HG03460 (cell line): ENCODE measurements at regions not wholly inside any gene's neighbourhood (a gene's known extent, or its start where the extent isn't known, plus 50 kb on each side); places are given as distances from the start of the nearest gene placed in this dataset.
"Not testable (repeated sequence)": the region's sequence is repeated elsewhere in the genome, so short reads cannot be mapped to it uniquely, and the experiment has no call there.

Experiments used
- ATAC-seq: cut with Tn5 transposase; IDR thresholded peaks from one replicate; pipeline ENCODE4 v1.9.1; 2021; ENCODE audit not compliant: unreplicated experiment

DNA sequence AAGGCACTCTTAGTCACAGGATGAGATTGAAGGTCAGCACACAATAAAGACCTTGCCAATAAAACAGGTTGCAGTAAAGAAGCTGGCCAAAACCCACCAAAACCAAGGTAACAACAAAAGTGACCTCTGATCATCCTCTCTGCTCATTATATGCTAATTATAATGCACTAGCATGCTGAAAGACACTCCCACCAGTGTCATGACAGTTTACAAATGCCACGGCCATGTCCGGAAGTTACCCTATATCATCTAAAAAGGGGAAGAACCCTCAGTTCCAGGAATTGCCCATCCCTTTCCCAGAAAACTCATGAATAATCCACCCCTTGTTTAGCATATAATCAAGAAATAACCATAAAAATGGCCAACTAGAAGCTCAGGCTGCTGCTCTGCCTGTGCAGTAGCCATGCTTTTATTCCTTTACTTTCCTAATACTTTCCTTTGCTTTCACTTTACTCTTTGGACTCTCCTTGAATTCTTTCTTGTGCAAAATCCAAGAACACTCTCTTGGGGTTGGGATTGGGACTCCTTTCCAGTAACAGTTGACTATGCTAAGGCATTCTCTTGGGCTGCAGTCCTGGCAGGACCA is 527.3 kb upstream of the MAP3K7 start:
- no peak for ATAC-seq

DNA sequence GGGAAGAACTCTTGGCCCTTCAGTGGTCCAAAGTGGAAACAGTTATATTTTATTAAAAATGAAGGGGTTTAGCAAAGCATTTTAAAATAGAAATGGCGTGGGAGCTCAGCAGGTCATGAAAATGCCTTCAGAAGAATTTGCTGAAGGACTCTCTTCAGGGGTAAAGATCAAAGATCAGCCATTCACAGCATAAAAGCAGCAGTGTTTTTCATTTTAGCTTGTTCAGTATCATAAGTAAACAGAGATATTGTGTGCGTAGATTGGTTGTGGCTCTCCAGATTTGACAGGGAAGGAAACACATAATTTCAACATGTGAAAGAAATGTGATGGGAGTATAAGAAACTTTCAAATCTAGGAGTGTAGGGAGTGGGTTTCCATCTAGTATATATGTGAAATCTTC is 519.2 kb upstream of the MAP3K7 start:
- ATAC-seq, result no peak

DNA sequence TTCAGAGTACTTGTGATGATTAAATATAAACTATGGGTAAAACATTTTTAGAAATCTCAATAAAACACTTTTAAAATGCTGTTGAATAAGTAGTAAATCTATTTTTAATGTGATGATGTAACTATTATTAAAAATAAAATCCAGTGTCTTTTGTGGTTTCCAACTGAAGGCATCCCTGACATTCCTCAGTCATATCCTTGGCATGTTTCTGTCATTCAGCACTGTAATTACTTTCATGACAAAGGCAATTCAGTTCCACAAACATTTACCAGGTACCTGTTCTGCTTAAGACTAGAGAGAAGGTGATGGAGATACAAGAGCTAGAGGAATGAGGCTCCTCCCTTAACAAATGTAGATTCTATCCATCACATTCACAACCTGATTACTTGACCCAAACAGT is 518.7 kb upstream of the MAP3K7 start:
- no peak for ATAC-seq

DNA sequence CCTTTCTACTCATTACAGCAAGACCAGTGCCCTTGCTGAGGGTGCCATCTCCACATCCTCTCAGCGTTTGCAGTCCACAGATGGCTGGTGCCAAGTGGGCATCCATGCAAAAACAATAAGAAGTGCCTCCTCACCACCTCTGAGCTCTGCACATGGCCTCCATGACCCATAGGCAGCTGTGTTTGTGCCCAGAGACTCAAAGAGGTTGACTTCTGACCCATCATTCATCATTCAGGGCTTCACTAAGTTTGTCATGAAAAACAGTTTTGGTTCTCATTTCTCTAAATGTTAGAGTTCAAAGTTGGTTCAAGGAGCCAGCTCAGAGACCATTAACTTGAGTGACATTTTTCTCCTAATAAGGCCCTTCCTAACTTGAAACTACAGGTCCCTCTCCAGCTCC is 512.6 kb upstream of the MAP3K7 start:
- no peak for ATAC-seq

DNA sequence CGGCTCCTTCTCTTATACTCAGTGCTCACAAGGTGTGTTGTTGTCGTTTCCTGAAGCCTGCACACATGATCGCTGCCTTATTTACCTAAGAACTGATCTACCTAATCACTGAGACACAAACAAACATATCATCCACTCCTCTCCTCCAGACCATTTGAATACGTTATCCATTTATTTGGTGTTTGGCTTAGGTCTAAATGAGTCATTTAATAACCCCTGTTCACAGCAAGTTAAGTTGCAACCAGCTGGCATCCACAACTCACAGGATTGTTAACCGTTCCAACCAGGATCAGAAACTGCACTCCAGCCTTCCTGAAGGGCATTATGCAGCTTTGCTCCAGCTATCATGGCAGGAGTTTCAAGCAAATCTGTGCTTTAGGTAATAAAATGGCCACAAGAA is 511.1 kb upstream of the MAP3K7 start:
- no peak for ATAC-seq

DNA sequence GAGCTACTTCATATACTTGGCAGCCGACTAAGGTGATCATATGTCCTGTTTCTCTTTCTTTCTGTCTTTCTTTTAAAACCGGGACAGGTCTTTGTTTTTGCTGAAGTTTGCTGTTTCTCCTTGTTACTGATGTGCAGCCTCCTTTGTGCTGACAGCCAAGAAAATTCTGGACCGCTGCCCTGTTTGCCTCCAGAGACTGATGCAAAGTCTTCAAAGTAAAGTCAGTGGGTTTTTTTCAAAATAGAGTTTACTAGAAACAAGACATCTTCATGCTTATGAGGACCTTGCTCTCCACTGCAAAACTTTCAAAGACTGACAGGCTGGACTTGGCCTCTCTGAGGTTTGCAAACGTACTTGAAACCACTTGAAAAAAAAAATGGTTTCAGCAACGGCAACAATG is 510.5 kb upstream of the MAP3K7 start:
- no peak for ATAC-seq

DNA sequence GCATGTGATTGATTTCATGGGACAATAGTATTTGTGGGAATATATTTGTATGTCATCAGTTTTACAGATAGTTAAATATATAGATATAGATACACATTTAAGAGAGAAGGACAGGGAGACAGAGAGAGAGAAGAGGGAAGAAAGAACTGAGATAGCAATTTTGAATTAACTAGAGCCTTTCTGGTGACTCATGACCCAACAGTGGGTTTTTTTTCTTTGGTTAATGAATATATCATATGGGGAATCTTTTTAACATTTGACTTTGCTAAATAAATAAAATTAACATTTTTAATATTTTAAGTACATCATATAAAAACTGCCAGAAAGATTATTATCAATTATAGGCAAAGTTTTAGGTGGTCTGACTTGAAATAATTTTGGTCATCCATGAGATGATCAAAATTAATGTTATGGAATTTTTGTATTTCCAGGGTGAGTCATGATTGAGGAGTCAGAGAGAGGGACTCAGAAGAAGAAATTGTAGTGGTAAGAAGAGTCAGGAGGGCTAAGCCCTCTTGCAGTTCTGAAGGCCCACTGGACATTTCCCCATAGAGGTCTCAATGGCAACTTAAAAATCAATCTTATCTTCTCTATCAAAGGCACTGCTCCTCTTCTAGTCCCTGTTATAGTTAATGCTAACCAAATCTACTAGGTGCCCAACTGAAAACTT is 508.1 kb upstream of the MAP3K7 start:
- ATAC-seq, result no peak

DNA sequence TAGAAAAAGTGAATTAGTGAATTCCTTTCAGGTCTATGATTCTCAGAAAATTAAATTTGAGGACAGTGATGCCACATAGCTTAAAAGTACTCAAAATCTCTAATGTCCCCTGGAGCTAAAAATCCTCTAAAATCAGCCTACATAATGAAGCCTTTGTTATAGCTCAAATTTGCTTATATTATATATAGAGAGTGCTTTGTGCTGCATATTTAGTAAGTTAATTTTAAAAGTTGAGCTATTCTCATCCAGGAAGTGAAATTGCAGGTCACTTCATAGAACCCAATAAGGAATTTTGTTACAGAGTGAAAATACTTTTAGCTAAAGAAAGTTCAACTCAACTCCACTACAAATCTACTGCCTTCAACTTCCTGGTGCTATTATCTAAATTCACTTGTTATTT is 507.5 kb upstream of the MAP3K7 start:
- ATAC-seq, result no peak

DNA sequence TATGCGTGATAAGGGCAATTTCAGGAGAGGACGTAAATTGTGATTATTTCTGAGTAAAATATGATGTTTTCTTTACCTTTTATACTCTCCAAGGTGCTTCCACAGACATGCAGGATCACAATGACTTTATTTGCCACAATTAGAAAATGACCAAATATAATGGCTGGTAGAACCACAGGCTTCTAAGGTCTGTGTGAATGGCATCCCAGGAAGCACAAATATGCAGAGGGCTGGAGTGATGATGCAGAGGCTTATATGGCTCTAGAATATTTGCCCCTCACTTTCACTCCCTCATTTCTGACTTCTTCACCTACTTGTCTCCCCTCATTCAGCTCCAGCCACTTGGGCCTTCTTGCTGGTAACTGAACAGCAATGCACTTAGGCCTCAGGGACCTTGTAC is 502.1 kb upstream of the MAP3K7 start:
- no peak for ATAC-seq

DNA sequence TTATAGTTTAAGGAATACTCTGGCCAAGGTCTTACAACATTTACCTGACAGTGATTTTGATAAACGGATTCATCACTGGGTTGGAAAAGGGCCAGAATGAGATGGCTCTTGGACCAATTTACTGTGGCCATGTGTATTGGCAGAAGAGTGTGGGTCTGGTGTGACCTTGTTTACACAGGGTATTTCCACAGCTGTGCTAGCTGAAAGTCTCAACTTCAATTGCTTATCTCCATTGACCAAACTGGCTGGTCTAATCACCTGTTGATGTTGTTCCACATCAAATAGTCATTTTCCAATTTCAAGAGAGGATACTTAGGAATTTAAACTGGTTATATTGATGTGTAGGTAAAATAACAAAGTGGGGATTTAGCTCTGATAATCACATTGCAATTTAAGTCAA is 501.6 kb upstream of the MAP3K7 start:
- no peak for ATAC-seq

DNA sequence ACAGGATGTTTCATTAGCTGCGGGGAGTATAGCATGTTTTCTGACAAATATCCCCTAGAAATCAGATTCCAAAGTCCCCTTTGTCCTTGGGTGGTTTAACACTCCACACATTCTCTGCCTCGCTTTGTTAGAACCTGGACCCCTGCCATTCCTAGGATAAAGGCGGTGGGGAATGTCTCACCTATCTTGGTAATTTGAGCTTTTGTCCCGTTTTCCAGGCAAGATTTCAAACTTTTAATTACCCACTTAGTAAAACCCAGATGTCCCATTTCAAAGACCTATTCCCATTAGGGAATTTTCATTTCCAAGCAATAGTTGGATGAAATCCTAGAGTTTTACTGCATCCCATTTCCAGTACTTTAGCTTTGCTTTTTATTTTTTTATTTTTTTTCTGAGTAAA is 501.0 kb upstream of the MAP3K7 start:
- ATAC-seq, result no peak

DNA sequence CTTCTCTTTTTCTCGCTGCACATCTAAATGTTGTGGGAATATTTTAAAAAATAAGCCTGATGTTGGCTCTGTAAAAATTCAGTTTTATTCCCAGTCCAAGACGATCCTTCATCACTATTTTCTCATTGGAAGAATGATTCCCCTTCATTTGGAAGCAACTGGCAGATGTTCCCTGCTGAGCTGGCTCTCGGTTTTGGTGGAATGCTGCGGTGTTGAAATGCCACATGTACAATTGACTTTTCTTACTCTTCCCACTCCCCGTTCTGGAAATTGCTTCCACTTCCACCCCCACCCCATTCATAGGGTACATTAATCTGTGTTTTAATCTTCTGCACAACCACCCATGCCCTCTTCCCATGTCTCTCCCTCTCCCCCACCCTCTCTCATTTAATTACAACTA is 496.3 kb upstream of the MAP3K7 start:
- ATAC-seq, result no peak

DNA sequence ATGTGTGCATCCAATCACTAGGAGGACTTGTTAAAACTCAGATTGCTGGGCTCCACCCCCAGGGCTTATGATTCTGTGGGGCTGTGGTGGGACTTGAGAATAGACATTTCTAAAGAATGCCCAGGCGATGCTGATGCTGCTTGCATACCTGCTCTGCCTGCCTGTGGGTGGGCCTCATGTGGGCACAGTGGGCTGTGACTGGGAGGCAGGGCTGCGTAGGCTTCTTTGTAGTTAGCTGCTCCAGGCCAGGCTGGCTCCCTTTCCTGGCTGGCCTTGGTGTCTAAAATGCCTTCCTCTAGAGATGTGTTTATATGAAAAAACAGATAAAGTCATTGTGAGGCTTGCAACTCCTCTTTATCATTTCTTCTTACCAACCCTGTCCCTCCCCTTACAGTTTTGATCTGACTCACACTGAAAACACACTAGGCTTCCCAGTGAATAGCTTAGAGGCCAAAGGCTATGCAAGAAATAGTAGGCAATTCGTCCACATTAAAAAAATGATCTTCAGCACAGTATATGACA is 495.5 kb upstream of the MAP3K7 start:
- no peak for ATAC-seq

DNA sequence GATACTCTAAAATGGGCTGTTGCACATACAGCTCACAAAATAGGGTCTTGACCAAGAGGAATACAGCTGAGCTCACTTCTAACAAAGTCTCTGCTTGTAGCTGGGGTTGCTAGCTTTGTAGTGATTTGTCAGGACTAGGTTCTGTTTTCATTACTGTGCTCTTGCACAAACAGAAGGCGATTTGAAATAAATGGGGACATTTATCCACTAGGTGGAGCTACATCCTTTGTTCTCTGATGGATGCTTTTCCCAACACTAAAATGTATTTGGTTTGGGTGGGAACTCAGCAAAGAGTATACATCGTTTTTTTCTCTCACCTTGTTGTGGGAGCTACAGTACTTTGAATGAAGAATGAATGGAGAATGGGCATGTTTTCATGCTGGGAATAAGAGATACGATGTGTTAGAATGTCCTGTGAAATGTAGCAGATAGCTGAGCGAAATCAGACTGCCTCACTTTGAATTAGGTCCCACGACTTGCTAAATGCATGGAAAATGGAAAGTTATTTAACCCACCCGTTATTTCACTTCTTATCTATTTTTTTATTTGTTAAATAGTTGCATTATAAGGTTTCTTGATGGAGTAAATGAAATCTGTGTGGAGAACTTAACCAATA is 494.7 kb upstream of the MAP3K7 start:
- no peak for ATAC-seq

DNA sequence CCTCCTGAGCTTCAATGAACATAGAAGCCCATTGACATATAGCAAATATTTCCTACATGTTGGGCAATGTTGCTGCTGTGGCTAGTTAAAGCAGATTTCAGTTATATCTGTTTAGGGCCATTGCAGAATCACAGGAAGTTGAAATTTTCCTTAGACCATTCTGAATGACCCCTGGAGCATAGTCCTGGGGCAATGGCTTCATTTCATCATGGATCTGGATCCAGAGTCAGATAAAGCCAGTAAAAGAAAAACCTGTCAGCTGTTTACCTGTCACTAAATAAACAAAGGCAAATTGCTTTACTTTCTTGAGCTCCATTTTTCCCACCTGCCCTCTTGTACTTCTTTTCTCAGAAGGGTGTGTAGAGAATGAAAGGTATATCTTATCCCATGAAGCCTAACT is 494.0 kb upstream of the MAP3K7 start:
- ATAC-seq, result no peak

DNA sequence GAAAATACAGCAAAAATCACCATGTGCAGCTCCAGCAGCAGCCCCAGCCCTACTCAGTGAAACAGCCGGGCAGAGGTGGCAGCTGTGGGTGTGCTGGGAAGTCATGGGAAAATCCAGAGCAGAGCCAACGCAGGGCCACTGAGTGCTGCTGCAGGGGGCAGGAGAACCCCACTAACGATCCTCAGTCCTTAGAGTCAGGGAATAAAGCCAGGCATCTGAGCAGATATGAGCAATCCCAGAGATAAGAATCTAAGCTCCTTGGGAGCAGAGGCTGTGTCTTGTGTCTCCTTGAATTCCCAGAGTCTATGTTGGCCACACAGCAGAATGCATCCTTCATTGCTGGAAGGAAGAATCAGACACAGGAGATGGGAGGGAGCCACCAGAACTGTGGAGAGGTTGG is 493.1 kb upstream of the MAP3K7 start:
- no peak for ATAC-seq

DNA sequence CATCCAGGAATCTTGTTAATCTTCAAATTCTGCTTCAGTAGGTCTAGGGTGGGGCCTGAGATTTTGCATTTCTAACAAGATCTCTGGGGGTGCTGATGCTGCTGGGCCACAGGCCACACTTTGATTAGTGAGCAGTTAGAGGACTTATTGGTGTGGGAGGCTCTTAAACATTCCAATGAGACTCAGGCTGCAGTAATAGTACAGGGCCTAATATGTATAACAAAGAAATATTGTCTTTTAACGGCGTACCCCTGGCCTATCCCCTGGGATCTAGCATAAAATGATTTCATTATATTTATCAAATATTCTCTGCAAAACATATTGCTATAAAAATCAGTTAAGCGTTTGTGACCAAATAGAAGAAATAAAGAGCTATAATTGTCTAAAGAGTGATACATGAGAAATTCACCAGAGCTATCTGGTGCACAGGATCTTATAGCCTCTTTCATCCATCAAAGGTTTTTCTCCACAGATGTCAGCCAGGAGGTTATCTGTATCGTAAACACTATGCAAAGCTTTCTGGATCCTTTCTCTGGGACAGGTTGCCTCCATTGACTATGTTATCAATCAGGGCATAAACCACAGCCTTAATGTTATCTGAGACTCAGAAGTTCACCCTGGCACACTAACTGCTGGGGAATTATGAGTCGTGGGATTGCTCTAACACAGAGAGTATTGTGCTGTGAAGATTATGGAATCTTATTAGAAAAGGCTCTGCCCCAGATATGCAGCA is 488.5 kb upstream of the MAP3K7 start:
- ATAC-seq, result no peak

DNA sequence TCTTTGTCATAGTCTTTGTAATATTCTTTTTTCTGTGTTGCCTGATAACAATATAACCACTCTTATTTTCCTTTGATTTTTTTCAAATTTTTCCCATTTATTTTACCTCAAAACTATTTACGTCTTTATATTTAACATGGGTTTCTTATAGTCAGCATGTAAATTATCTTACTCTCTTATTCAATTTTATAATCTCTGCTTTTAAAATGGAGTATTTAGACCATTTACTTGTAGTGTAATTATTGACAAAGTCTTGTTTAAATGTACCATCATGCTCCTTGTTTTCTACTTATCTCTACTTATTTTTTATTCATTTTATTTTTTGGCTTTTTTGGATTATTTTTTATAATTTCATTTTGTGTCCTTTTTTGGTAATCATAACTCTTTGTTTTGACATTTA is 476.5 kb upstream of the MAP3K7 start:
- no peak for ATAC-seq

DNA sequence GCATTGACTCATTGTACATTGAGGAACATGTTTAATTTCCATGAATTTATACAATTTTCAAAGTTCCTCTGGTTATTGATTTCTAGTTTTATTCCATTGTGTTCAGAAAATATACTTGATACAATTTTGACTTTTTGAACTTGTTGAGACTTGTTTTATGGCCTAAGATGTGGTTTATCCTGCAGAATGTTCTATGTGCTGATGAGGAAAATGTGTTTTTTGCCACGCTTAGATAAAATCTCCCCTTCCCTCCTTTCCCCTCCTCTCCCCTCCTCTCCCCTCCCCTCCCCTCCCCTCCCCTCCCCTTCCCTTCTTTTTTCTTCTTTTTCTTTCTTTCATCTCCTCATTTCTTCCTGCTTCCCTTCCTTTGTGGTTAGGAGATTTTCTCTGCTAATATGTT is 470.8 kb upstream of the MAP3K7 start:
- ATAC-seq, result no peak

DNA sequence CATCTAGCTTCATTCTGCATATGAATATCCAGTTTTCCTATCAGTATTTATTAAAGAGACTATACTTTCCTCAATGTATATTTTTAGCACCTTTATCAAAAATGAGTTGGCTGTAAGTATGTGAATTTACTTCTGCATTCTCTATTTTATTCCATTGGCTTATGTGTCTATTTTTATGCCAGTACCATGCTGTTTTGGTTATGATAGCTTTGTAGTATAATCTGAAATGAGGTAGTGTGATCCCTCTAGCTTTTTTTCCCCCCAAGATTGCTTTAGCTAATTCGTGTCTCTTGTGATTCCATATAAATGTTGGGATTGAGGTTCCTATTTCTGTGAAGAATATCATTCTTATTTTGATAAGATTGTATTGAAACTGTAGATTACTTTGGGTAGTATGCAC is 469.1 kb upstream of the MAP3K7 start:
- no peak for ATAC-seq

DNA sequence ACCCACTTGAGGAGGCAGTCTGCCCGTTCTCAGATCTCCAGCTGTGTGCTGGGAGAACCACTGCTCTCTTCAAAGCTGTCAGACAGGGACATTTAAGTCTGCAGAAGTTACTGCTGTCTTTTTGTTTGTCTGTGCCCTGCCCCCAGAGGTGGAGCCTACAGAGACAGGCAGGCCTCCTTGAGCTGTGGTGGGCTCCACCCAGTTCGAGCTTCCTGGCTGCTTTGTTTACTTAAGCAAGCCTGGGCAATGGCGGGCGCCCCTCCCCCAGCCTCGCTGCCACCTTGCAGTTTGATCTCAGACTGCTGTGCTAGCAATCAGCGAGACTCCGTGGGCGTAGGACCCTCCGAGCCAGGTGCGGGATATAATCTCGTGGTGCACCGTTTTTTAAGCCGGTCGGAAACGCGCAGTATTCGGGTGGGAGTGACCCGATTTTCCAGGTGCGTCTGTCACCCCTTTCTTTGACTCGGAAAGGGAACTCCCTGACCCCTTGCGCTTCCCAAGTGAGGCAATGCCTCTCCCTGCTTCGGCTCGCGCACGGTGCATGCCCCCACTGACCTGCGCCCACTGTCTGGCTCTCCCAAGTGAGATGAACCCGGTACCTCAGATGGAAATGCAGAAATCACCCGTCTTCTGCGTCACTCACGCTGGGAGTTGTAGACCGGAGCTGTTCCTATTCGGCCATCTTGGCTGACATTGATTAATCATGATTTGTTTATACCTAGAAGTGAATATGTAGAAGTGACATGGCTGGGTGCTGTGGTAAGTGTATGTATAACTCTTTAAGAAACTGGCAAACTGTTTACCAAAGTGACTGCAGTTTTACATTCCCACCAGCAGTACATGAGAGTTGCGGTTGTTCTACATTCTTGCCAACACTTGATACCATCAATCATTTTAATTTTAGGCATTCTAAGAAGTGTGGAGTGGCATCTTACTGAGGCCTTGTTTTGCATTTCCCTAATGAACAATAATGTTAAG is 465.9 kb upstream of the MAP3K7 start:
- ATAC-seq, result not testable (repeated sequence)
